ENCODE measurements at regions not wholly inside any gene's neighbourhood (a gene's known extent, or its start where the extent isn't known, plus 50 kb on each side); places are given as distances from the start of the nearest gene placed in this dataset.
A peak's percentile ranks its signal among the peaks of the same experiment; 100 is the strongest.
"Not testable (repeated sequence)": the region's sequence is repeated elsewhere in the genome, so short reads cannot be mapped to it uniquely, and the experiment has no call there.

DNA sequence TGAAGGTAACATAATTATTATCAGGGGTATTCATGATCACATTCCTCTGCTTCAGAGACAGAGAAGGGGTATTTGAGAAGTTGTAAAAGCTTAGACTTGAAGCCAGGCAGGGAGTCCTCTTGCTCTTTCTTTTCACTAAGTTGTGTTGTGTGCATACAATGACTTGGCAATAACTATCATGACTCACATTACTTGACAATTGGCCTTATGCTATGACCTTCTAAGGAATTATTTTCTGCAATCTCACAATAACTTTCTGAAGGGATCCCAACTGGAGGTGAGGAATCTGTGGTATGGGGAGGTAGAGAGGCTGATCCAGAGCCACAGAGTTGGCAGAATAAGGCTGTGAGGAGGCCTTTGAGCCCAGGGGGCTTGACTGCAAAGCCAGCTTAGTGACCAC is 622.3 kb downstream of the MTRR start:
- DNase-seq, result no peak

DNA sequence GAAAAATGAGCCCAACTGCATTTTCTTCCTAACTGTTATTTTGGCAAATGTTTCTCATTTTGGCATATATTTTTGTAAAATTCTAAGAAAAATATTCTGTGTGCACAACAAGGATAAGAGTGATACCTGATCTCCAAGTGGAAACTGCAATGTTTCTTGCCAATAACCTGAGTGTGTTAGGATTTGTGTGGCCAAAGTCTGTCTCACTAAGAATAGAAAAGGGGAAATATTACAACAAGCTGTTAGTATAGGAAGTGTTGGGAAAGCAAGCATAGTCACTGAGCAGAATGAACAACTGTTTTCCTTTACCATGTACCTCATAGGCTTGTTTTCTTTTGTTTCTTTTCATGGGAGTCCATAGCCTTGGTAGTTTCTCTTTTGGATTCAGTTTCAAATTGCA is 624.2 kb downstream of the MTRR start:
- no peak for DNase-seq

DNA sequence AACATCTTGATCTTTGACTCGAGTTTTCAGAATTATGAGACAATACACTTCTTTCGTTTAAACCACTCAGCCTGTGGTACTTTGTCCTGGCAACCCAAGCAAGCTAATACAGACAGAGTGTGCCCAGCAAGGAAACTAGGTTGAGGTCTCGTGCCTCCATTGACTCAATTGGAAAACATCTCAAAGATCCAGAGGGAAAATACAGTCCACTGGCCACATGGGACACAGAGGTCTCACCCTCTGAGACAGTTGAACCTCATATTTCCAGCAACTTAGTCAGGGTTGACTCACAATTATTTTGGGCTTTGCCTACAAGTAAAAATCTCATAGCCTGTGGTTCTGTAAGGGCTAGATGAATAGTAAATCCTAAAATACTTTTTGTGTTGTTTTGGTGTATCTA is 631.5 kb downstream of the MTRR start:
- no peak for DNase-seq

GRCh38 chr5:8505196-8505595 is 636.2 kb downstream of the MTRR start:
- DNase-seq, result no peak

- DNase-seq, result no peak
These were observed 639.3 kb downstream of the MTRR start for GRCh38 chr5:8508231-8508630.

DNA sequence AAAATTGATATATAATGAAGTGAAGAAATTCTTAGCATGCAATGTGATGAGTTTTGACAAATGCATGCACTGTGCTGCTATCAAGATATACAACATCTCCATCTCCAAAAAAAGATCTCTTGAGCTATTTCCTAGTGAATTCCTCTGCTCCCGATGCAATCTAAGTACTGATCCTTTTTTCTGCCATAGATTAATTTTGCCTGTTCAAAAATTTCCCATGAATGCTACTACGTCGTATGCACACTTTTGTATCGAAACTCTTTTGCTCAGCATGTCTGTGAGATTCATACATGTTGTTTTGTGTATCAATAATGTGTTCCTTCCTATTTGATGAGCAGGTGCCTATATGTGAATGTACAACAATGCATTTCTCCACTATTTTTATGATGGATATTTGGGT is 647.4 kb downstream of the MTRR start:
- no peak for DNase-seq

- no peak for DNase-seq
These were observed 648.5 kb downstream of the MTRR start for GRCh38 chr5:8517456-8517855.

DNA sequence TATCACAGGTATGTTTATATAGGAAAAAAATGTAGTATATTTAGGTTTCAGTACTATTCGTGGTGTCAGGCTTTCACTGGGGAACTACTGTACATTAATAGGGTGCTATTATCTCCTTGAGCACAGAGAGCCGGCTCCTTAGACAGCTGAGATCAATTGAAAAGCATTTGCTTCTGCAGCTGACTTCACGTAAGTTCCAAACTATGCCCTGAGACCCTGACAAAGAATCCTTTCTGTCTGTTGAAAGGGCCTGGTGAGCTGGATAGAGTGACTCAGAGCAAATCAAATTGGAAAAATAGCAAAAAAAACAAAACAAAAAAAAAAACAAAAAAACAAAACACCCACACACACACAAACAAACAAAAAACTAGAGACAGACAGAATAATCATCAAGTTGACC is 652.0 kb downstream of the MTRR start:
- no peak for DNase-seq

GRCh38 chr5:8521991-8522390 is 653.0 kb downstream of the MTRR start:
- DNase-seq, result no peak

- DNase-seq, result peak in 1 of 2 experiments; percentile 29
These were observed 653.7 kb downstream of the MTRR start for GRCh38 chr5:8522646-8523045.

- no peak for DNase-seq
These were observed 654.6 kb downstream of the MTRR start for GRCh38 chr5:8523501-8523900.

GRCh38 chr5:8525819-8526218 is 656.9 kb downstream of the MTRR start:
- no peak for DNase-seq

- no peak for DNase-seq
These were observed 659.2 kb downstream of the MTRR start for GRCh38 chr5:8528106-8528505.

GRCh38 chr5:8538821-8539220 is 669.9 kb downstream of the MTRR start:
- no peak for DNase-seq

- DNase-seq, result no peak
These were observed 671.4 kb downstream of the MTRR start for GRCh38 chr5:8540317-8540716.

DNA sequence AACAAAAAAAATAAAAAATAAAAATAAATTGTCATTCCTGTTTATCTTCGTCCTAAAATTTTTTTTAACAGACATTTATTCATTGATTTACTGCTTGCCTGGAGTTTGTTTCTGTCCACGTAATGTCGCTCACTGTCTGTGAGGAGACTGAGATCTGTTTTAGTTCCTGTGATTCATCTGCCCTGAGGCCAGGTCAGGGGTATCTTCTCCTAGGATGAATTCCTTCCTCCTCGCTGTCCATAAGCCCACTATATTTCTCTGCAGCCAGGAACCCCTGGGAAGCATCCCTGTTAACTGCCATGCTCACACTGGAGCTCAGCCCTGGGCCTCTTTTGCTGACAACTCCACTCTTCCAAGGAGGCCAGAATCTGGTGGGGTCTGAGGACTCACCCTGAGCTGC is 682.0 kb downstream of the MTRR start:
- no peak for DNase-seq

DNA sequence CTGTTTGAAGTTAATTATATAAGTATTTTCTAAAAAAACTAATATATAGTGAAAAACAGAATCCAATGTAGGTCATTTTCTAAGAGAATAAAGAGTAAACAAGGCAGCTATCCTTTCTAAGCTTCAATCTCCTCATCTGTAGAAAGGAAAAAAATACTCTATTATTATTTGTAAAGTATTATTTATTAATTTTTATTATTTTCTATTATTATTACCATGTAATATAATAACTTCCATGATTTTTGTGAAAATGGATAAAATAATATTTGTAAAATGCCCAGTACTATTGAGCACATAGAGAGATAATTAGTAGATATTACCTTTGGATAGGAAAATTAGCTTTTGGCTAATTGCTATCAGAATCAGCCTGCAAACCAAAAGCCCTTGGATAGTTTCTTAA is 684.4 kb downstream of the MTRR start:
- DNase-seq, result no peak

GRCh38 chr5:8557728-8558127 is 688.8 kb downstream of the MTRR start:
- no peak for DNase-seq

GRCh38 chr5:8560776-8561175 is 691.8 kb downstream of the MTRR start:
- no peak for DNase-seq

GRCh38 chr5:8561224-8561840 is 692.4 kb downstream of the MTRR start:
- DNase-seq, result no peak

- no peak for DNase-seq
These were observed 692.9 kb downstream of the MTRR start for GRCh38 chr5:8561854-8562253.

- not testable (repeated sequence) for DNase-seq
These were observed 694.6 kb downstream of the MTRR start for GRCh38 chr5:8563540-8563939.

- DNase-seq, result no peak
These were observed 699.9 kb downstream of the MTRR start for GRCh38 chr5:8568858-8569257.

GRCh38 chr5:8570528-8570927 is 701.6 kb downstream of the MTRR start:
- DNase-seq, result no peak

- no peak for DNase-seq
These were observed 707.2 kb downstream of the MTRR start for GRCh38 chr5:8576178-8576577.

DNA sequence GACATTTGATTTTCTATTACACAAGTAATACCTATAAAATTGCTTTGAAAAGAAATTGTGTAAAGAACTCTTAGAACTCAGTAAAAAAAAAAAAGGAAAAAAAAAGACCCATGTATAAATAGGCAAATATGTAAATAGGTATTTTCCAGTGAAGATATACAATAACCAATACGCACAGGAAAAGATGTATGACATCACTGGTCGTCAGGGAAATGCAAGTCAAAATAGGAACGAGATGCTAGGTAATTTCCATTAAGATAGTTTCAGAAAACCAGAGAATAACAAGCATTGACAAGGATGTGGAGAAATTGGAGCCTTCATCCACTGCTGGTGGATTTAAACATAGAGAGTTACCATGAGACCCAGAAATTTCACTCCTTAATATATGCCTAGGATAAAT is 708.8 kb downstream of the MTRR start:
- no peak for DNase-seq
